Osteoblast (primary cell): ENCODE measurements at regions not wholly inside any gene's neighbourhood (a gene's known extent, or its start where the extent isn't known, plus 50 kb on each side); places are given as distances from the start of the nearest gene placed in this dataset.

Experiments
- DNase-seq: peaks from one replicate; pipeline ENCODE4 v3.0.0; 2011; ENCODE audit warnings: low spot score, mixed read lengths; ENCODE audit not compliant: insufficient read length; ENCODE audit errors: missing footprints
- H2AFZ ChIP-seq: 2 replicates; pipeline ENCODE4 v1.6.0; 2011; ENCODE audit warnings: mild to moderate bottlenecking, low read length
- H3K27ac ChIP-seq: 2 replicates; pipeline ENCODE4 v1.5.1; 2011; ENCODE audit warnings: mild to moderate bottlenecking, low read depth, low read length, moderate library complexity
- H3K27me3 ChIP-seq: 2 replicates; pipeline ENCODE4 v1.6.0; 2012; ENCODE audit warnings: mild to moderate bottlenecking, control low read depth, inconsistent platforms, low read length, moderate library complexity; ENCODE audit not compliant: insufficient read depth
- H3K36me3 ChIP-seq: 2 replicates; pipeline ENCODE4 v1.5.1; 2011; ENCODE audit warnings: mild to moderate bottlenecking, low read length, control low read depth, moderate library complexity; ENCODE audit not compliant: insufficient read depth
- H3K4me1 ChIP-seq: 2 replicates; pipeline ENCODE4 v1.5.1; 2011; ENCODE audit warnings: mild to moderate bottlenecking, low read length, control low read depth, moderate library complexity; ENCODE audit not compliant: insufficient read depth
- H3K4me2 ChIP-seq: 2 replicates; pipeline ENCODE4 v1.6.0; 2011; ENCODE audit warnings: mild to moderate bottlenecking, low read length; ENCODE audit not compliant: insufficient read depth
- H3K4me3 ChIP-seq: fragments of 200-600 bp; sonication (generic); 3 replicates; pipeline ENCODE4 v1.5.1; 2012; ENCODE audit warnings: mild to moderate bottlenecking, low read length, inconsistent platforms; ENCODE audit not compliant: insufficient read depth
- H3K79me2 ChIP-seq: 2 replicates; pipeline ENCODE4 v1.6.0; 2012; ENCODE audit warnings: mild to moderate bottlenecking, low read length, control low read depth, inconsistent platforms; ENCODE audit not compliant: insufficient read depth
- H3K9me3 ChIP-seq: 2 replicates; pipeline ENCODE4 v1.5.1; 2011; ENCODE audit warnings: low read depth, low read length, control low read depth
- H4K20me1 ChIP-seq: 2 replicates; pipeline ENCODE4 v1.6.0; 2012; ENCODE audit warnings: mild to moderate bottlenecking, low read length, control low read depth; ENCODE audit not compliant: insufficient read depth
- CTCF ChIP-seq: IDR thresholded peaks from 2 replicates; pipeline ENCODE4 v1.5.1; 2011; ENCODE audit warnings: mild to moderate bottlenecking, low read depth, low read length, moderate library complexity; ENCODE audit errors: extremely low read depth

GRCh38 chr12:25816637-25817036, 141.8 kb upstream of the RASSF8 start:
- H3K27me3 ChIP-seq, result peaks cover 7% of the 10 kb centered on the region
- H3K27ac ChIP-seq, result no peak overlapping the region
- DNase-seq, result no peak
- no peak overlapping the region for H2AFZ ChIP-seq
- H3K79me2 ChIP-seq, result no peaks in the 10 kb centered on the region
- no peak for TF ChIP-seq CTCF
- no peak overlapping the region for H3K4me2 ChIP-seq
- no peaks in the 10 kb centered on the region for H3K36me3 ChIP-seq
- peaks cover 6% of the 10 kb centered on the region for H3K4me1 ChIP-seq
- H3K4me3 ChIP-seq, result no peak overlapping the region
- peaks cover 4% of the 10 kb centered on the region for H3K9me3 ChIP-seq
- no peaks in the 10 kb centered on the region for H4K20me1 ChIP-seq

- H3K79me2 ChIP-seq, result no peaks in the 10 kb centered on the region
- no peak for TF ChIP-seq CTCF
- no peak for DNase-seq
These were observed 141.3 kb upstream of the RASSF8 start for GRCh38 chr12:25817166-25817565.

GRCh38 chr12:25818596-25819390, 139.7 kb upstream of the RASSF8 start:
- H3K4me1 ChIP-seq, result no peaks in the 10 kb centered on the region
- no peak overlapping the region for H2AFZ ChIP-seq
- H3K4me2 ChIP-seq, result no peak overlapping the region
- peaks cover 15% of the 10 kb centered on the region for H3K27me3 ChIP-seq
- H3K36me3 ChIP-seq, result no peaks in the 10 kb centered on the region
- no peak for TF ChIP-seq CTCF
- H3K27ac ChIP-seq, result no peak overlapping the region
- H3K79me2 ChIP-seq, result no peaks in the 10 kb centered on the region
- H4K20me1 ChIP-seq, result no peaks in the 10 kb centered on the region
- peaks cover 4% of the 10 kb centered on the region for H3K9me3 ChIP-seq
- no peak overlapping the region for H3K4me3 ChIP-seq
- no peak for DNase-seq

More at GRCh38 chr12:25817166-25817565, 141.3 kb upstream of the RASSF8 start:
- Histone ChIP-seq H3K4me3 (no peak overlapping the region), H4K20me1 (no peaks in the 10 kb centered on the region), H3K9me3 (peaks cover 4% of the 10 kb centered on the region), H3K4me1 (peaks cover 2% of the 10 kb centered on the region), H3K36me3 (no peaks in the 10 kb centered on the region), H3K4me2 (no peak overlapping the region), H3K27me3 (peaks cover 7% of the 10 kb centered on the region), H2AFZ (no peak overlapping the region), H3K27ac (no peak overlapping the region)

GRCh38 chr12:25819691-25820090, 138.8 kb upstream of the RASSF8 start:
- Histone ChIP-seq H3K79me2 (no peaks in the 10 kb centered on the region), H3K36me3 (no peaks in the 10 kb centered on the region), H3K9me3 (peaks cover 4% of the 10 kb centered on the region), H3K4me2 (no peak overlapping the region), H3K4me1 (no peaks in the 10 kb centered on the region), H4K20me1 (no peaks in the 10 kb centered on the region), H2AFZ (no peak overlapping the region), H3K27me3 (peaks cover 16% of the 10 kb centered on the region), H3K4me3 (no peak overlapping the region), H3K27ac (no peak overlapping the region)
- TF ChIP-seq CTCF, result no peak
- DNase-seq, result no peak
